ENCODE measurements at regions not wholly inside any gene's neighbourhood (a gene's known extent, or its start where the extent isn't known, plus 50 kb on each side); places are given as distances from the start of the nearest gene placed in this dataset.

- in situ Hi-C loops (cut with HindIII; ENCODE audit: low pct_ligation_motif_present, low pct_unique_long_range_greater_than_20kb, low sequenced_read_pairs), result no loop called here
These were observed 127.9 kb upstream of the PFN2 start for GRCh38 chr3:150098621-150099020.

DNA sequence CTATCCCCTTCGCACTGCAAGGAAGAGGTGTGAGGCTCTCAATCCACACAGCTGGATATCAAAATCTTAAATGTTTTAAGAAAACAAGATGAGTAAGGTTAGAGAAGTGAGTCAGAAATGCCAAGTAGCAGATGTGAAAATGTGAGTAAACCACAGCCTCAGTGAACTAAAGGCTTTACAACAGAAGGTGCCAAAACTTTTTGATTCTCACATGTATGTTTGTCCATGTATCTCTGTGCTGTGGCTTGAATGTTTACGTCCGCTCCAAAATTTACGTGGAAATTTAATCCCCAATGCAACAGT is 126.8 kb upstream of the PFN2 start:
- in situ Hi-C loops (cut with HindIII; ENCODE audit: low pct_ligation_motif_present, low pct_unique_long_range_greater_than_20kb, low sequenced_read_pairs), result no loop called here

More at GRCh38 chr3:150098621-150099020, 127.9 kb upstream of the PFN2 start:
- no peak for DNase-seq

DNA sequence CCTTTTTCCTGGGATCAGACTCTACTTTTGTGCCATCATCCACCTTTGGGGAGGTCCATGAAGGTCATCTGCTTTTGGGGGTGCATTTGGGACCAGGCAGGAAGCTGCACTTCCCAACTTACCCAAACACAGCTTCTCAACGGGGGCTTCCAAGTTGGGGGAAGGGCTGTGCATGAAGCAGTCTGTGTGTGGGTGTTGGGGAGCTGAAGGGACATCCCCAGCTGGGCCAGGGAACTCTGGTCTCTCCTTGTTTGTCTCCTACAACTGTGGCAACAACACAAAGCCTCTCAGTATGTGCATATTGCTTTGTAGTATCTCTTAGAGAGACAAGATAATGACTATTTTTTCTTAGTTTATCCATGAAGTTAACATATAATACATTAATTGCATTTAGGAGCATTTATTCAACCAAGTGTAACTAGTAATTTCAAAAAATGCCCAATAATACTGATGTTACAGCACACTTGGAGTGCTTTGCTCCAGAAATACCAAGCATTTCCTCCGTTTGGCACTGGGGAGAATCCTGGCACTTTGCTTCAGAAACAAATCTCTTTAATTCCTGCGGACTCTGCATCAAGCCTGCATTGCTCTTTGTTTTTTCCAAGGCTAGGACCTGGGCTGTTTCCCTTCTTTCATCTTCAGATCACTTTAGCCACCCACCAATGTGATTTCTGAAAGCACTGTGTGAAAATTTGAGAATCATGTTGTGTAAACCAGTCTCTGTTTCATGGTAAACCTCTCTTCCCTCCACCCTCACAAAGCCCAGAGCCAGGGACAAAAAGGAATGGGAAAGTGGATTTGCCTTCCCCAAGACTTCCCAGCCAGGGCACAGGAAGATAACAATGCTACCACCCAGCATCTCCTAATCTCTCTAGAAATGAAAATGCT is 126.2 kb upstream of the PFN2 start:
- in situ Hi-C loops (cut with HindIII; ENCODE audit: low pct_ligation_motif_present, low pct_unique_long_range_greater_than_20kb, low sequenced_read_pairs), result no loop called here
- no peak for DNase-seq

More for the DNA sequence above, 126.8 kb upstream of the PFN2 start:
- no peak for DNase-seq

DNA sequence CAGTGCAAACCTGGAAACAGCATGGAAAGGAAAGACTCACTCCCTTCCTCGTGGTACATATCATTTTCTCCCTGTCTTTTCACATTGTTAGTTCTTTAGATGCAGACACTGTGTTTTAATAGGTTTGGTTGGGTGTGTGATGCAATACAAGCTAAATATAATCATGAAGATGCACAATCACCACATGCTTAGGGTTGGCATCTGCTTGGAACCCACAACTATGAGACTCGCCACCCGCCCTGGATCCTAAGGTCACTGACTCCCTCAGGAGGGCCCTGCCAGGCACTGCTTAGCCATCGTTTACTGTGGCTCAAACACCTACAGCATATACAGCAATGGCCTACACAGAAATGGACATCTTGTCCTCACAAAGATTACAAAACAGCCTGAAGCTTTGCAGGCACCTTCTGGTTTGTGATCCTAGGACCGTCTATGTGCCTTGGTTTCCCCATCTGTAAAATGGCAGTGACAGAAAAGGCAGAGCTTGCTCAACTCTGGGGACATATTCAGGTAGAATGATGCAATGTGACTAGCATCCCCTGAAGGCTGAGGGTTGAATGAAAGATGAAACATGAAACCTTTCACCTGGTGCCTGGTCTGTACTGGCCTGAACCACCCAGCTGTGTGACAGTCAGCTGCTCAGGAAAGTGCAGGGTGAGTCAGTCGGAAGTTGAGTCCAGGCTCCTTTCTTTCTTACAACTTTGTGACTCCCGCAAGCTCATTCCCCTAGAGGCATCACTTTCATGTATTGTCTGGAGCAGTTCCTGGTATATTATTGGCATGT is 123.6 kb upstream of the PFN2 start:
- DNase-seq, result no peak

DNA sequence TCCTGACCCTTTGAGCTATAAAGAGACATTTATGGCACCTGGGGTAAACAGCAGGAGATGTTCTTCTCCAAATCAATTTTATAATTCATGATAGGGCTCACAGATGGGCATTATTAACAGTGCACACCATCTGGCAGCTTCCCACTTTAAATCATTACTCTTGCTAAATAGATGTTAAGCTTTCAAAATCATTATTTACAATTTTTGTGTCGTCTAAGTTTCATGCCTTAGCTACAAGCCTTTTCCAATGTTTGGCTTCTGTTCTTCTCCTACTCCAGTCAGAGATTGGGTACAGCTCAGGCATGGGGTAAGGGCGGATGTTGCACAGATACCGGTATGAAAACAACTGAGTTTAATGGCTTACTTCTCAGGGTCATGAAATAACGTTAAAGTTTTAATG is 120.9 kb upstream of the PFN2 start:
- DNase-seq, result no peak
- in situ Hi-C loops (cut with HindIII; ENCODE audit: low pct_ligation_motif_present, low pct_unique_long_range_greater_than_20kb, low sequenced_read_pairs), result no loop called here

More for the DNA sequence above, 123.6 kb upstream of the PFN2 start:
- in situ Hi-C loops (cut with HindIII; ENCODE audit: low pct_ligation_motif_present, low pct_unique_long_range_greater_than_20kb, low sequenced_read_pairs), result no loop called here

DNA sequence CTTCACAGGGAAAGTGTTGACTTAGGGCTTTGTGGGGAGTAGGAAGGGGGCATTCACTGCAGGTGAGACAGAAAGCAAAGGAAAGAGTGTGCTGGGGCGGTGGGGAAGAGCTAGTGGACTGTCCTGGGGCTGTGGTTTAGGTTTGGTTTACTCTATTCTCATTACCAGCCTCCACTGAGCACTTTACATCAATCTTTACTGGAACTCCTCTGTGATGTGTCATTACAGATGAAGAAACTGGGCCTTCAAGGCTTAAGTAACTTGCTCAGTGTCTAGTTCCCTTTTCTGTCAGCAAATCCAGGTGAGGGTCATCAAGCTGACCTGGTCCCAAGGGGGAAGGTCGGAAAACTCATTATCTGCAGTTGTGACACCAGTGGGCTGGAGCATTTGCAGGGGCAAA is 120.2 kb upstream of the PFN2 start:
- in situ Hi-C loops (cut with HindIII; ENCODE audit: low pct_ligation_motif_present, low pct_unique_long_range_greater_than_20kb, low sequenced_read_pairs), result no loop called here
- no peak for DNase-seq

- in situ Hi-C loops (cut with HindIII; ENCODE audit: low pct_ligation_motif_present, low pct_unique_long_range_greater_than_20kb, low sequenced_read_pairs), result no loop called here
- DNase-seq, result no peak
These were observed 119.3 kb upstream of the PFN2 start for GRCh38 chr3:150090006-150090405.

DNA sequence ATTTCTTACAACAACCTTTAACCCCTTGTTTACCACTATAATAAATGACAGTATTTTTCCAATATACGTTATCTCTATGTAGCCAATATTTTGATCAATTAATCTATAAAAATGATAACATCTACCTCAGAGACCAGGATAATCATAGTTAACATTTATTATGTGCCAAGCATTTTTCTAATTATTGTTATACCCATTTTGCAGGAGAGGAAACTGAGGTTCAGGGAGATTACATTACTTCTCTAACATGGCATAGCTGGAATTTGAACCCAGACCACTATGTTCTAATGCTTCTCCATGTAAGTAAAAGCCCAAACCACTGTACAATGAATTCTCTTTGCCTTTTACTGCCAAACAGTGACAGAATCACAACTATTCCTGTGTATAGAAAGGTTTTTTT is 113.4 kb upstream of the PFN2 start:
- in situ Hi-C loops (cut with HindIII; ENCODE audit: low pct_ligation_motif_present, low pct_unique_long_range_greater_than_20kb, low sequenced_read_pairs), result no loop called here
- no peak for DNase-seq

DNA sequence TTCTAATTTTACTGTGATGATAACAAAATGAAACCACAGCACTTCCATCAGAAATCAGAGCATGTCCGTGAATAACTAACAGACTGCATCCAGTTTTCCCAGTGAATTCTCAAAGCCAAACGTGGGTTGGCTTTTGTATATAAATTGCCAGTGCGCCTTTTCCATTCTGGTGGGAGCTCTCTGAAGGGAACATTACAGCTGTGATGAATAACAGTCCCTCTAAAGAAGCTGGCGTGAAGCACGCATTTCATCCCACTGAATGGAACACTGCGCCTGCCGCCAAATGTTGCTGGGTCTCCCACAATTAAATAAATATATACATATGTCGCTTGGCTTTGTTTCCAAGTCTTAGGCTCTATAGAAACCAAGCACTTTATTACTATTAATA is 113.0 kb upstream of the PFN2 start:
- DNase-seq, result no peak
- in situ Hi-C loops (cut with HindIII; ENCODE audit: low pct_ligation_motif_present, low pct_unique_long_range_greater_than_20kb, low sequenced_read_pairs), result no loop called here

- in situ Hi-C loops (cut with HindIII; ENCODE audit: low pct_ligation_motif_present, low pct_unique_long_range_greater_than_20kb, low sequenced_read_pairs), result no loop called here
- DNase-seq, result no peak
These were observed 112.4 kb upstream of the PFN2 start for GRCh38 chr3:150082898-150083654.

- in situ Hi-C loops (cut with HindIII; ENCODE audit: low pct_ligation_motif_present, low pct_unique_long_range_greater_than_20kb, low sequenced_read_pairs), result no loop called here
- peak; percentile 6 for DNase-seq
These were observed 110.4 kb upstream of the PFN2 start for GRCh38 chr3:150081084-150081483.

DNA sequence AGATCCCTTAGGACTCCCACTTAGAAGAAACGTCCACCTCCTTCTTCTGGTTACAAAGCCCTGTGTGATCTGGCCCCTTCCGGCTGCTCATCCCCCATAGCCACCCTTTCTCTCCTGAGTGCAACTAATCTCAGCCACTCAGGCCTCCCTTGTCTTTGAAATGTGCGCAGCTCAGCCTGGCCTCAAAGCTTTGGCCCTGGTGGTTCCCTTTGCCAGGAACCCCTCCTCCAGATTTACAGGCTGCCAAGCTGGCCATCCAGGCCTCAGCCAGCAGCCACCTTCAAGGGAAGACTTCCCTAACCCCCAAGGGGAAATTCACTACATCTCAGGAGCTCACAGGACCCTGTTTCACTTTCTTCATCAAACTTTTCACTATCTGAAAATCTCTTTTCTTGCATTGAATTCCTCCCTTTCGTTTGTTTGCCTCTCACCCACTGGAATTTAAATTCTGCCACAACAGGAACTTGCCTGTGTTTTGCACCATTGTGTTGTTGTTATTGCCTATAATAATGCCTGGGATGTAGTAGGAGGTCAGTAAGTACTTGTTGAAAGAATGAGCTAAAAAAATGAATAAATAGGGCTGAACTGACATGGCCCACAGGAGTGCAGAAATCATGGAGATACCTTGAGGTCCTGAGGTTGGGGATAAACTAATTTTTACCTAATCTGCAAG is 109.5 kb upstream of the PFN2 start:
- no peak for DNase-seq
- in situ Hi-C loops (cut with HindIII; ENCODE audit: low pct_ligation_motif_present, low pct_unique_long_range_greater_than_20kb, low sequenced_read_pairs), result no loop called here

- DNase-seq, result peak; percentile 75
These were observed 108.5 kb upstream of the PFN2 start for GRCh38 chr3:150079029-150079739.

GRCh38 chr3:150077581-150078247 is 107.0 kb upstream of the PFN2 start:
- DNase-seq, result no peak
- in situ Hi-C loops (cut with HindIII; ENCODE audit: low pct_ligation_motif_present, low pct_unique_long_range_greater_than_20kb, low sequenced_read_pairs), result no loop called here

More at GRCh38 chr3:150079029-150079739, 108.5 kb upstream of the PFN2 start:
- in situ Hi-C loops (cut with HindIII; ENCODE audit: low pct_ligation_motif_present, low pct_unique_long_range_greater_than_20kb, low sequenced_read_pairs), result no loop called here

DNA sequence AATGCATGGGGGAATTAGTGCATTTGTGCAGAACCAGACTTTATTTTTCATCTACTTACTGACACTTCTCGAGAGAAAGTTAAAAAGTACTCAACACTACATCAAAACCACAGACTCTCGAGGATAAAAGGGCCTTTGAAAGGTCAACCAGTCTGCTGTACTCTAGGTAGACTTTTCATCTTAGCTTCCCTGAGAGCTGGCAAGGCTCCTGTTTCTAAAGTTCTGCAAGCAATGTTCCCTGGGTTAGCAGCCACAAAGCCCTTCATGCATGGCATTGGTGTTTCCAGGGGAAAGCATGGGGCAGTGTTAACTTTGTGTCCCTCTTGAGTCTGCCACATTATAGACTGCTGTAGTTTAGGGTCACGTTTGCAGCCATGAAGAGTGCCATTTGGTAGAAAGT is 106.4 kb upstream of the PFN2 start:
- no peak for DNase-seq
- in situ Hi-C loops (cut with HindIII; ENCODE audit: low pct_ligation_motif_present, low pct_unique_long_range_greater_than_20kb, low sequenced_read_pairs), result no loop called here

- in situ Hi-C loops (cut with HindIII; ENCODE audit: low pct_ligation_motif_present, low pct_unique_long_range_greater_than_20kb, low sequenced_read_pairs), result no loop called here
- no peak for DNase-seq
These were observed 105.7 kb upstream of the PFN2 start for GRCh38 chr3:150076443-150076842.

DNA sequence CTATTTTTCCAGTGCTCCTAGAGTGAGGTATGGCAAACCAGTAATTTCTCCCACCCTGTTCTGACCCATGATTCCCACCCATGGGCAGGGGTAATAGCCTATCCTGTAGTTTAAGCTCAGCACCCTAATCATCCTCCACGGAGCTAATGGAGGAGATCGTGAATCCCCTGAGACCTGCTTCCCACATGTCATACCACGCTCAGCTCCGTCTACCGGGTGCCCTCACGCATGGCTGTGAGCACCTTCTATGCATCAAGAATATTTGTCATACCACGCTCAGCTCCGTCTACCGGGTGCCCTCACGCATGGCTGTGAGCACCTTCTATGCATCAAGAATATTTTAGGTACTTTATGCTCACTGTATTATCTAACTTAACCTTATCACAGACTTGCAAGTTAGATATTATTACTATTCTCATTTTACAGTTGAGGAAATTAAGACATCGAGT is 104.7 kb upstream of the PFN2 start:
- in situ Hi-C loops (cut with HindIII; ENCODE audit: low pct_ligation_motif_present, low pct_unique_long_range_greater_than_20kb, low sequenced_read_pairs), result no loop called here
- DNase-seq, result no peak
